SK-N-SH treated with all-trans-retinoic acid at 6 μM for 48 hours (cell line): ENCODE measurements at regions not wholly inside any gene's neighbourhood (a gene's known extent, or its start where the extent isn't known, plus 50 kb on each side); places are given as distances from the start of the nearest gene placed in this dataset.

Experiments used
- ARNTL ChIP-seq: fragments of 450-650 bp; formaldehyde crosslinking; IDR thresholded peaks from 2 replicates; pipeline ENCODE4 v1.5.0; 2020; ENCODE audit warnings: low read depth, mild to moderate bottlenecking, moderate library complexity, borderline replicate concordance
- CSRNP3 ChIP-seq: fragments of 250-450 bp; sonication (Bioruptor Pico); IDR thresholded peaks from 2 replicates; pipeline ENCODE4 v1.5.1; 2021; ENCODE audit warnings: mild to moderate bottlenecking, moderate library complexity
- ESRRG ChIP-seq: fragments of 250-450 bp; sonication (Bioruptor Pico); IDR thresholded peaks from 2 replicates; pipeline ENCODE4 v1.6.1; 2021; ENCODE audit warnings: mild to moderate bottlenecking
- GLIS3 ChIP-seq: fragments of 250-450 bp; sonication (Bioruptor Pico); IDR thresholded peaks from 2 replicates; pipeline ENCODE4 v1.5.0; 2020; ENCODE audit warnings: mild to moderate bottlenecking, moderate library complexity
- PATZ1 ChIP-seq: fragments of 250-450 bp; sonication (Bioruptor Pico); IDR thresholded peaks from 2 replicates; pipeline ENCODE4 v1.8.0; 2020; ENCODE audit warnings: mild to moderate bottlenecking, moderate library complexity, borderline replicate concordance
- POU6F1 ChIP-seq: fragments of 250-450 bp; sonication (Bioruptor Pico); IDR thresholded peaks from 2 replicates; pipeline ENCODE4 v1.8.0; 2021; ENCODE audit warnings: low read depth, mild to moderate bottlenecking, moderate library complexity, borderline replicate concordance
- PPARA ChIP-seq: fragments of 250-450 bp; sonication (Bioruptor Pico); IDR thresholded peaks from 2 replicates; pipeline ENCODE4 v1.5.0; 2020; ENCODE audit warnings: mild to moderate bottlenecking, borderline replicate concordance
- RARB ChIP-seq: fragments of 250-450 bp; sonication (Bioruptor Pico); IDR thresholded peaks from 2 replicates; pipeline ENCODE4 v1.8.0; 2021; ENCODE audit warnings: mild to moderate bottlenecking, moderate library complexity
- ZFP3 ChIP-seq: fragments of 250-450 bp; sonication (Bioruptor Pico); IDR thresholded peaks from 2 replicates; pipeline ENCODE4 v1.5.0; 2020; ENCODE audit warnings: mild to moderate bottlenecking, moderate library complexity
- ZFP30 ChIP-seq: fragments of 450-650 bp; formaldehyde crosslinking; IDR thresholded peaks from 2 replicates; pipeline ENCODE4 v1.5.0; 2022; ENCODE audit warnings: mild to moderate bottlenecking, moderate library complexity
- ZNF565 ChIP-seq: fragments of 450-650 bp; formaldehyde crosslinking; conservative IDR thresholded peaks from 2 replicates; pipeline ENCODE4 v1.5.0; 2020; ENCODE audit warnings: low read depth, mild to moderate bottlenecking, moderate library complexity

GRCh38 chr1:66450847-66451246, 83.1 kb upstream of the SGIP1 start:
- no peak for TF ChIP-seq RARB (CRISPR knock-in tag)
- TF ChIP-seq ZFP3 (CRISPR knock-in tag), result no peak
- no peak for TF ChIP-seq GLIS3 (CRISPR knock-in tag)
- no peak for TF ChIP-seq CSRNP3 (CRISPR knock-in tag)
- TF ChIP-seq ZFP30, result no peak
- no peak for TF ChIP-seq ESRRG (CRISPR knock-in tag)
- no peak for TF ChIP-seq PATZ1 (CRISPR knock-in tag)
- TF ChIP-seq ZNF565 (CRISPR knock-in tag), result no peak
- TF ChIP-seq ARNTL (CRISPR knock-in tag), result no peak
- TF ChIP-seq PPARA (CRISPR knock-in tag), result no peak
- TF ChIP-seq POU6F1 (CRISPR knock-in tag), result no peak
